ENCODE measurements at regions not wholly inside any gene's neighbourhood (a gene's known extent, or its start where the extent isn't known, plus 50 kb on each side); places are given as distances from the start of the nearest gene placed in this dataset.
"Not testable (repeated sequence)": the region's sequence is repeated elsewhere in the genome, so short reads cannot be mapped to it uniquely, and the experiment has no call there.

GRCh38 chr13:76708138-76708688 is 178.0 kb downstream of the KCTD12 start:
- DNase-seq: no peak

GRCh38 chr13:76707360-76707759 is 178.8 kb downstream of the KCTD12 start:
- DNase-seq: no peak

GRCh38 chr13:76703621-76704288 is 182.4 kb downstream of the KCTD12 start:
- DNase-seq: no peak

GRCh38 chr13:76703216-76703615 is 183.0 kb downstream of the KCTD12 start:
- DNase-seq: no peak

GRCh38 chr13:76697288-76697687 is 188.9 kb downstream of the KCTD12 start:
- DNase-seq: no peak

- no peak for DNase-seq
These were observed 189.8 kb downstream of the KCTD12 start for GRCh38 chr13:76696370-76696769.

- DNase-seq: no peak
These were observed 193.1 kb downstream of the KCTD12 start for GRCh38 chr13:76693086-76693485.

GRCh38 chr13:76692346-76692745 is 193.9 kb downstream of the KCTD12 start:
- no peak for DNase-seq

GRCh38 chr13:76690611-76691010 is 195.6 kb downstream of the KCTD12 start:
- no peak for DNase-seq

GRCh38 chr13:76687467-76687866 is 198.7 kb downstream of the KCTD12 start:
- no peak for DNase-seq

- no peak for DNase-seq
These were observed 200.3 kb downstream of the KCTD12 start for GRCh38 chr13:76685938-76686337.

- no peak for DNase-seq
These were observed 201.9 kb downstream of the KCTD12 start for GRCh38 chr13:76684336-76684735.

- no peak for DNase-seq
These were observed 202.4 kb downstream of the KCTD12 start for GRCh38 chr13:76683854-76684253.

GRCh38 chr13:76683168-76683567 is 203.0 kb downstream of the KCTD12 start:
- DNase-seq: no peak

GRCh38 chr13:76680112-76680511 is 206.1 kb downstream of the KCTD12 start:
- no peak for DNase-seq

- no peak for DNase-seq
These were observed 209.2 kb downstream of the KCTD12 start for GRCh38 chr13:76677043-76677442.

- no peak for DNase-seq
These were observed 213.8 kb downstream of the KCTD12 start for GRCh38 chr13:76672420-76672819.

GRCh38 chr13:76668716-76669115 is 217.5 kb downstream of the KCTD12 start:
- no peak for DNase-seq

GRCh38 chr13:76668141-76668540 is 218.1 kb downstream of the KCTD12 start:
- no peak for DNase-seq

- no peak for DNase-seq
These were observed 218.7 kb downstream of the KCTD12 start for GRCh38 chr13:76667551-76667950.

GRCh38 chr13:76663592-76664335 is 222.4 kb downstream of the KCTD12 start:
- no peak for DNase-seq

GRCh38 chr13:76659074-76659473 is 227.1 kb downstream of the KCTD12 start:
- not testable (repeated sequence) for DNase-seq

GRCh38 chr13:76656500-76656899 is 229.7 kb downstream of the KCTD12 start:
- DNase-seq: no peak

- no peak for DNase-seq
These were observed 230.1 kb downstream of the KCTD12 start for GRCh38 chr13:76656056-76656455.
